ENCODE measurements at regions not wholly inside any gene's neighbourhood (a gene's known extent, or its start where the extent isn't known, plus 50 kb on each side); places are given as distances from the start of the nearest gene placed in this dataset.

GRCh38 chr16:54360681-54361080 is 74.1 kb upstream of the IRX3 start:
- no peaks in the 10 kb centered on the region for H3K9me3 ChIP-seq (ENCODE audit: control insufficient read depth, insufficient read depth, low read depth, low read length)
- H3K27ac ChIP-seq (ENCODE audit: low read length) = no peak overlapping the region
- CTCF ChIA-PET = no interaction called here
- ATAC-seq = no peak
- TF ChIP-seq SIN3A (IDR thresholded peaks at IDR 0.05; ENCODE audit: borderline replicate concordance, insufficient read depth, low read depth, low read length) = no peak
- no peak for TF ChIP-seq TCF7L2 (IDR thresholded peaks at IDR 0.05; ENCODE audit: low read depth, low read length)
- no TSS peak for BruUV-seq (replicated peaks)
- DNase-seq (ENCODE audit: low read depth, low spot score) = no peak
- no peaks in the 10 kb centered on the region for H3K36me3 ChIP-seq (ENCODE audit: control insufficient read depth, insufficient read depth, low read length)
- intact Hi-C loops (cut with micrococcal nuclease; ENCODE audit: unreplicated experiment) (no loop called here), in situ Hi-C loops (cut with HindIII; ENCODE audit: low pct_unique_long_range_greater_than_20kb, low sequenced_read_pairs) (no loop called here)
- H3K27me3 ChIP-seq (ENCODE audit: control insufficient read depth, insufficient read depth, low read length) = no peaks in the 10 kb centered on the region
- POLR2A ChIA-PET = no interaction called here
- H3K4me1 ChIP-seq (ENCODE audit: control insufficient read depth, insufficient read depth, low read length) = no peaks in the 10 kb centered on the region
- no peak overlapping the region for H3K4me3 ChIP-seq (ENCODE audit: low read depth in 2 of 2, low read length in 2 of 2)

GRCh38 chr16:54359555-54359954 is 73.0 kb upstream of the IRX3 start:
- POLR2A ChIA-PET = no interaction called here
- no peaks in the 10 kb centered on the region for H3K4me1 ChIP-seq (ENCODE audit: control insufficient read depth, insufficient read depth, low read length)
- H3K27ac ChIP-seq (ENCODE audit: low read length) = no peak overlapping the region
- H3K9me3 ChIP-seq (ENCODE audit: control insufficient read depth, insufficient read depth, low read depth, low read length) = no peaks in the 10 kb centered on the region
- H3K36me3 ChIP-seq (ENCODE audit: control insufficient read depth, insufficient read depth, low read length) = no peaks in the 10 kb centered on the region
- CTCF ChIA-PET = no interaction called here
- in situ Hi-C loops (cut with HindIII; ENCODE audit: low pct_unique_long_range_greater_than_20kb, low sequenced_read_pairs) = no loop called here
- no peaks in the 10 kb centered on the region for H3K27me3 ChIP-seq (ENCODE audit: control insufficient read depth, insufficient read depth, low read length)
- no TSS peak for BruUV-seq (replicated peaks)
- TF ChIP-seq POLR2AphosphoS5 (IDR thresholded peaks at IDR 0.05; ENCODE audit: low read depth, low read length) (no peak), CTCF (IDR thresholded peaks at IDR 0.05) (no peak), SIN3A (IDR thresholded peaks at IDR 0.05; ENCODE audit: borderline replicate concordance, insufficient read depth, low read depth, low read length) (no peak), REST (IDR thresholded peaks at IDR 0.05; ENCODE audit: insufficient read depth in 1 of 2, low read depth in 2 of 2, low read length in 1 of 2) (no peak), TCF7L2 (IDR thresholded peaks at IDR 0.05; ENCODE audit: low read depth, low read length) (no peak)
- ATAC-seq (no peak), DNase-seq (ENCODE audit: low read depth, low spot score) (no peak)
- intact Hi-C loops (cut with micrococcal nuclease; ENCODE audit: unreplicated experiment) = no loop called here
- H3K4me3 ChIP-seq (ENCODE audit: low read depth in 2 of 2, low read length in 2 of 2) = no peak overlapping the region

- H3K27me3 ChIP-seq (ENCODE audit: control insufficient read depth, insufficient read depth, low read length) = no peaks in the 10 kb centered on the region
- intact Hi-C loops (cut with micrococcal nuclease; ENCODE audit: unreplicated experiment) = no loop called here
- no peak for DNase-seq (ENCODE audit: low read depth, low spot score)
- H3K36me3 ChIP-seq (ENCODE audit: control insufficient read depth, insufficient read depth, low read length) = no peaks in the 10 kb centered on the region
- no peak for TF ChIP-seq CTCF (IDR thresholded peaks at IDR 0.05)
- TF ChIP-seq POLR2AphosphoS5 (IDR thresholded peaks at IDR 0.05; ENCODE audit: low read depth, low read length) = no peak
- TF ChIP-seq TCF7L2 (IDR thresholded peaks at IDR 0.05; ENCODE audit: low read depth, low read length) = no peak
- TF ChIP-seq SIN3A (IDR thresholded peaks at IDR 0.05; ENCODE audit: borderline replicate concordance, insufficient read depth, low read depth, low read length) = no peak
- TF ChIP-seq REST (IDR thresholded peaks at IDR 0.05; ENCODE audit: insufficient read depth in 1 of 2, low read depth in 2 of 2, low read length in 1 of 2) = no peak
- no peaks in the 10 kb centered on the region for H3K9me3 ChIP-seq (ENCODE audit: control insufficient read depth, insufficient read depth, low read depth, low read length)
- ATAC-seq = no peak
- no TSS peak for BruUV-seq (replicated peaks)
- in situ Hi-C loops (cut with HindIII; ENCODE audit: low pct_unique_long_range_greater_than_20kb, low sequenced_read_pairs) = no loop called here
- H3K27ac ChIP-seq (ENCODE audit: low read length) = no peak overlapping the region
- ChIA-PET POLR2A (no interaction called here), CTCF (no interaction called here)
- H3K4me1 ChIP-seq (ENCODE audit: control insufficient read depth, insufficient read depth, low read length) = no peaks in the 10 kb centered on the region
- no peak overlapping the region for H3K4me3 ChIP-seq (ENCODE audit: low read depth in 2 of 2, low read length in 2 of 2)
Measured at GRCh38 chr16:54359081-54359480, 72.5 kb upstream of the IRX3 start.
